H1 (cell line): ENCODE measurements at regions not wholly inside any gene's neighbourhood (a gene's known extent, or its start where the extent isn't known, plus 50 kb on each side); places are given as distances from the start of the nearest gene placed in this dataset.

ENCODE experiments used
- TBP ChIP-seq: IDR thresholded peaks from 2 replicates; pipeline ENCODE4 v1.6.1; 2011; ENCODE audit warnings: low read depth, low read length, improper control_type of control experiment
- USF2 ChIP-seq: IDR thresholded peaks from 2 replicates; pipeline ENCODE4 v1.6.1; 2011; ENCODE audit warnings: low read length, improper control_type of control experiment

- no peak for TF ChIP-seq USF2
- peak; percentile 44; the same call in 1 of the 2 replicates for TF ChIP-seq TBP
- TF ChIP-seq, all 59 proteins: peak for 4
These were observed 159.6 kb downstream of the MFSD1 start (continued) for GRCh38 chr3:158961471-158961870.
